ENCODE measurements at regions not wholly inside any gene's neighbourhood (a gene's known extent, or its start where the extent isn't known, plus 50 kb on each side); places are given as distances from the start of the nearest gene placed in this dataset.
"Not testable (repeated sequence)": the region's sequence is repeated elsewhere in the genome, so short reads cannot be mapped to it uniquely, and the experiment has no call there.

DNA sequence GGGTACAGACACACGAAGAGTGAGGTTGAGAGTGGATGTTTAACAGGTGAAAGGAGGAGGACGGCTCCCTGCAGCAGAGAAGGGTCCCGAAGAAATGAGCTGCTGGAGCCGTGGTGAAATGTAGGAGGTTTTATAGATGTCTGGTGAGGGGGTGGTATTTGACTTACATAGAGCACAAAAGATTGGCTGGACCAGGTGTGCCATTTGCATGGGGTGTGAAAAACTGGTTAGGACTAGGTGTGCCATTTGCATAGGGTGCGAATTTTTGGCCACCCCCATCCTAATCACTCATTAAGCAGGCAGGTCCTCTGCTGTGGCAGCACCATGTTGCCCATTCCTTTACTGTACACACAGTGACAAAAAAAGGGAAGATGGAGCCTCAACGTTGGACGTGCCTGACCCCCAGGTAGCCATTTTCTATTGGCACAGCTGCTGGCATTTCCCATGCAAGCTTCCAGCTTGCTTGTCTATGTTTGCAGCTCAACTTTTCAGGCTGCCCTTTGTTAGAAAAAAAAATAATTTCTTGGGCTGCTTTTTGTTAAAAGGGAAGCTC lies 581.7 kb upstream of the B3GAT1 start:
- peak in 1 of 2 donors; percentile 48 for DNase-seq (ENCODE audit: low spot score in 2 of 2)
- H3K4me3 ChIP-seq (ENCODE audit: low read depth, poor library complexity, severe bottlenecking) = no peak overlapping the region
- TF ChIP-seq, protein P1, sequence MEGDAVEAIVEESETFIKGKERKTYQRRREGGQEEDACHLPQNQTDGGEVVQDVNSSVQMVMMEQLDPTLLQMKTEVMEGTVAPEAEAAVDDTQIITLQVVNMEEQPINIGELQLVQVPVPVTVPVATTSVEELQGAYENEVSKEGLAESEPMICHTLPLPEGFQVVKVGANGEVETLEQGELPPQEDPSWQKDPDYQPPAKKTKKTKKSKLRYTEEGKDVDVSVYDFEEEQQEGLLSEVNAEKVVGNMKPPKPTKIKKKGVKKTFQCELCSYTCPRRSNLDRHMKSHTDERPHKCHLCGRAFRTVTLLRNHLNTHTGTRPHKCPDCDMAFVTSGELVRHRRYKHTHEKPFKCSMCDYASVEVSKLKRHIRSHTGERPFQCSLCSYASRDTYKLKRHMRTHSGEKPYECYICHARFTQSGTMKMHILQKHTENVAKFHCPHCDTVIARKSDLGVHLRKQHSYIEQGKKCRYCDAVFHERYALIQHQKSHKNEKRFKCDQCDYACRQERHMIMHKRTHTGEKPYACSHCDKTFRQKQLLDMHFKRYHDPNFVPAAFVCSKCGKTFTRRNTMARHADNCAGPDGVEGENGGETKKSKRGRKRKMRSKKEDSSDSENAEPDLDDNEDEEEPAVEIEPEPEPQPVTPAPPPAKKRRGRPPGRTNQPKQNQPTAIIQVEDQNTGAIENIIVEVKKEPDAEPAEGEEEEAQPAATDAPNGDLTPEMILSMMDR (IDR thresholded peaks at IDR 0.05) = no peak
- WGBS, 2 donors = 52 to 56% methylated on average over 7 of the region's 7 CpGs
- intact Hi-C loops (cut with DNase I; ENCODE audit: low total_unique reads) = no loop called here

DNA sequence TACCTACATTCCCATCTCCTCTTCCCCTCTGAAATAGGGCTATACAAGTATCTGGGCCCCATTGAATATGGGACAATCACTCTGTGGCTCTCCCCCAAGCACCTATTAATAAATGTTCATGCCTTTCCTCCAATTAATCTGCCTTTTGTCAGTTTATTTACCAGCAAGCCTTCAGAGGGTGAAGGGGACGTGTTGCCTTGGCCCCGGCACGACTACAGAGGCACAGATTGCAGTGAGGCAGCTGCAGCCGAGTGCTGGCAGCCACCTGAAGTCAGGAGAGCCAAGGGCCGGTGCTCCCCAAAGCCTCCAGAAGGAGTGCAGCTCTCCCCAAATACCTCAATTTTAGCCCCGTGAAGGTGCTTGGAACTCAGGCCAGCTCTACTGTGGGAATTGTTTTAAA lies 580.9 kb upstream of the B3GAT1 start:
- DNase-seq (ENCODE audit: low spot score in 2 of 2) = peak in 1 of 2 donors; percentile 31
- TF ChIP-seq, protein P1 (IDR thresholded peaks at IDR 0.05) = no peak
- TF ChIP-seq POLR2A (IDR thresholded peaks at IDR 0.05) = no peak
- no peak overlapping the region for H3K4me3 ChIP-seq (ENCODE audit: low read depth, poor library complexity, severe bottlenecking)
- intact Hi-C loops (cut with DNase I; ENCODE audit: low total_unique reads) = no loop called here
- 64 to 65% methylated on average over 6 of the region's 6 CpGs for WGBS, 2 donors

DNA sequence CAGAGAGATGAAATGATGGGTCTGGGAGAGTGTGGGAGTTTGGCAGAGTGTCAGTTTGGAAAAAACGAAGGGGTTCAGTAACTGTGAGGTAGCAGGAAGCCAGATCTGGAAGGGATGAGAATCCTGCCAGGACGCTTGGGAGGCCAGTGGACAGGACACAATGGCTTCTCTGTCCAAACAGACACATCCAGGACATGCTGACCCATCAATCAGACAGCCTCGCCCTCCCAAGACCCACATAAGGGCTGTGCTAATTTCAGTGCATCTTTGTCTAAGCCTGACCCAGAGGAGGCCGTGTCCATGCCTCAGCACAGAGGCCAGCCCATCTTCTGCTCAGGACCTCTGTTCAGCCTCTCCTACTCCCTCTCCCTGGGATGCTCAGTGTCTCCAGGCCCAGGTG lies 576.5 kb upstream of the B3GAT1 start:
- TF ChIP-seq, protein P1 (IDR thresholded peaks at IDR 0.05) = no peak
- TF ChIP-seq POLR2A (IDR thresholded peaks at IDR 0.05) = no peak
- WGBS, 2 donors = 62 to 75% methylated on average over 4 of the region's 4 CpGs
- DNase-seq (ENCODE audit: low spot score in 2 of 2) = no peak
- intact Hi-C loops (cut with DNase I; ENCODE audit: low total_unique reads) = no loop called here
- no peak overlapping the region for H3K4me3 ChIP-seq (ENCODE audit: low read depth, poor library complexity, severe bottlenecking)

DNA sequence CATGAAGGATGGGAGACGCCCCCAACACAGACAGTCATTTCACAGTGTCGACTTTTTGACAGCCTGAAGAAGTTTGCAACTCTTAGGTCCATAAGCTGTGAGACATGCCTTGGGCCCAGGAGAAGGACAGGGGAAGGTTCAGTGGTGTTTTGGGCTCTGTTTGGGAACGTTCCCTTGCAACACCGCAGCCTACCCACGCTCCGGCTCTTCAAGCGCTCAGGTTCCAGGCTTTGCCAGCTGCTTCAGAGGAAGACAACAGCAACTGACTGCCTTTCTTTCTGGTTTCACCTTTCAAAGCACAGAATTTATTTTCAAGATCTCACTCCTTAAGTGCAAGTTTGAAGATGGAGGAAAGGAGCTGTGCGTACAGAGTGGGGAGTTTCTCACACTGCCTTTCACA lies 575.8 kb upstream of the B3GAT1 start:
- no peak for DNase-seq (ENCODE audit: low spot score in 2 of 2)
- intact Hi-C loops (cut with DNase I; ENCODE audit: low total_unique reads) = no loop called here
- 63 to 64% methylated on average over 8 of the region's 8 CpGs for WGBS, 2 donors
- no peak overlapping the region for H3K4me3 ChIP-seq (ENCODE audit: low read depth, poor library complexity, severe bottlenecking)
- TF ChIP-seq, protein P1 (IDR thresholded peaks at IDR 0.05) = no peak
- no peak for TF ChIP-seq POLR2A (IDR thresholded peaks at IDR 0.05)

DNA sequence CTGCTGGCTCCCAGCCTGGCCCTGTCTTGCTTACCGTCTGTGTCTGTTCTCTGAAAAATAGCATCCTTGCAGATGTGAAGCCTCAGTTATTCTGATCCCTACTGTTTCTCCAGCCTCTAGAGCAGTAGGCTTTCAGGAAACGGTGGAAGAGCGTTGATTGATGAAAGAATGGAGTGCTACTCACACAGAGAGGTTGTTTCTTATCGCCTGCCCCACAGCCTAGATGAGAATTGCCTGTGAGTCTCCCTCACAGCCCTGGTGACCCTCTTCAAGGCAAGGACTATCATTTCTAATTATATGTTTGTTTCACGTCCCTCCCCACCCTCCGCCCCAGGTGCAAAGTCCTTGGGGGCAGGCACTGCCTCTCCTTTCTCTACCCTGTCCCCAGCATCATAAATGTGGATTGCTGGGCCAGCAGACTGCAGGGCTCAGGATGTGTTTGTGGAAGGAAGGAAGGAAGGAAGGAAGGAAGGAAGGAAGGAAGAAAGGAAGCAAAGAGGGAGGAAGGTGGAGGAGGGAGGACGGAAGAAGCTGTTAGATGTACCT lies 575.3 kb upstream of the B3GAT1 start:
- intact Hi-C loops (cut with DNase I; ENCODE audit: low total_unique reads) = no loop called here
- DNase-seq (ENCODE audit: low spot score in 2 of 2) = no peak
- TF ChIP-seq, protein P1 (IDR thresholded peaks at IDR 0.05) = no peak
- no peak for TF ChIP-seq POLR2A (IDR thresholded peaks at IDR 0.05)
- 51 to 55% methylated on average over 7 of the region's 7 CpGs for WGBS, 2 donors
- H3K4me3 ChIP-seq (ENCODE audit: low read depth, poor library complexity, severe bottlenecking) = no peak overlapping the region

DNA sequence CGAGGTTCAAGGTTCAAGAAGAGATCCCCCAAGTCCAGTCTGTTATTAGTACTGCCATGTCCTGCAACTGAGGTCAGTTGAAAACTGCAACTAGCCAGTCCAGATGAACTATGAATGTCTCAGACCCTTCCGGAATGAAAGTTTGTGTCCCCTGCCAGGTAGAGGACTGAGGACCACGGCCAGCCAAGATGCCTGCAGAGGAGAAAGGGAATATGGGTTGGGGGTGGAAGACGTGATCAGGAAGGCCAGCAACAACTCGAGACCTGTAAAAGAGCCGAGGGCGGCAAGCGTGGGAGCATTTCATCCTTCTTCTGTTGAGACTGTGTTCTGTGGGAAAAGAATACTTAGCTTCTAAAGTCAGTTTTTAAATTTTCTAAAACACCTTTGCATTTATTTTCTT lies 572.4 kb upstream of the B3GAT1 start:
- TF ChIP-seq, protein P1 (IDR thresholded peaks at IDR 0.05) = no peak
- no peak for TF ChIP-seq POLR2A (IDR thresholded peaks at IDR 0.05)
- peak in 1 of 2 donors; percentile 58 for DNase-seq (ENCODE audit: low spot score in 2 of 2)
- intact Hi-C loops (cut with DNase I; ENCODE audit: low total_unique reads) = no loop called here
- H3K4me3 ChIP-seq (ENCODE audit: low read depth, poor library complexity, severe bottlenecking) = no peak overlapping the region
- 80 to 90% methylated on average over 8 of the region's 8 CpGs for WGBS, 2 donors

DNA sequence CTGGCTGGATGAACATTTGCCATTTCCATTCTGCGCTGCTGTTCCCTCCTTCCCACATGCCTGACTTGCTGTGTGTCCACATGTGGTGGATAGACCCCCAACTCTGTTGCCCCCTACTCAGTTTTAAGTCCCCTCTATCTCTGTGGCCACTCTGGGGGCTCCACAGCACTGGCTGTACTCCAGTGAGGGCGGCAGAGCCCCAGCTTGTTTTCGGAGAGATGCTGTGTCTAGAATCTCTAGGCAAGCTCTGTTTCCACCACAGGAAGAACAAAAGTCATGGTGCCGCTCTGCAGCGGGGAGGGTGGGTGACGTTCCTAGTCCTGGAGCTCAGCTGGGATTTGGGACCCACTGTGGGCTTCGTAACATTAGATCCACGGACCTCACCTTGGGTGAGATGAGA lies 570.4 kb upstream of the B3GAT1 start:
- H3K4me3 ChIP-seq (ENCODE audit: low read depth, poor library complexity, severe bottlenecking); intact Hi-C loops (cut with DNase I; ENCODE audit: low total_unique reads); DNase-seq (ENCODE audit: low spot score in 2 of 2): not testable (repeated sequence)
- 85 to 90% methylated on average over 8 of the region's 8 CpGs for WGBS, 2 donors

Data from lower leg skin (tissue), 4 donors.